HG02678 (cell line): ENCODE measurements at regions not wholly inside any gene's neighbourhood (a gene's known extent, or its start where the extent isn't known, plus 50 kb on each side); places are given as distances from the start of the nearest gene placed in this dataset.
"Not testable (repeated sequence)": the region's sequence is repeated elsewhere in the genome, so short reads cannot be mapped to it uniquely, and the experiment has no call there.

ENCODE experiments used
- ATAC-seq: cut with Tn5 transposase; IDR thresholded peaks from one replicate; pipeline ENCODE4 v1.9.1; 2021; ENCODE audit warnings: mild to moderate bottlenecking, moderate library complexity; ENCODE audit not compliant: unreplicated experiment

DNA sequence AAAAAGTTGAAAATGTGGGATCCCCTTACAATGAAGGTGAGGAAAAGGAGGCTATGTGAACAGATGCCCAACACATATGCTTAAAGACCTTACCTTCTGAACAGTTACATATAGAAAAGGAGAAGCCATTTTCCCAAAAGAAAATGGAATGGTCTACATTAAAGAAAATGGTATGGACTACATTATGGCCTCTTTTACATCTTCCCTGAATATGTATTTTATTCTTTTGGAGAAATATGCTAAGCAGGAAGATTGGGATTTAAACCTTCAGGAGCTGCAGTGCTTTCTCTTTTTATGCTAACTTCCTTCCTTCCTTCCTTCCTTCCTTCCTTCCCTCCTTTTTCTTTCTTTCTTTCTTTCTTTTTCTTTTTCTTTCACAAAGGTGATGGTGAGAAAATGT, 155.4 kb downstream of the SEC23IP start:
- no peak for ATAC-seq

- no peak for ATAC-seq
Measured at GRCh38 chr10:120048391-120048790, 155.9 kb downstream of the SEC23IP start.

- no peak for ATAC-seq
Measured at GRCh38 chr10:120051671-120052070, 159.1 kb downstream of the SEC23IP start.

- no peak for ATAC-seq
Measured at GRCh38 chr10:120052964-120053702, 160.6 kb downstream of the SEC23IP start.

GRCh38 chr10:120059790-120060189, 167.3 kb downstream of the SEC23IP start:
- not testable (repeated sequence) for ATAC-seq

DNA sequence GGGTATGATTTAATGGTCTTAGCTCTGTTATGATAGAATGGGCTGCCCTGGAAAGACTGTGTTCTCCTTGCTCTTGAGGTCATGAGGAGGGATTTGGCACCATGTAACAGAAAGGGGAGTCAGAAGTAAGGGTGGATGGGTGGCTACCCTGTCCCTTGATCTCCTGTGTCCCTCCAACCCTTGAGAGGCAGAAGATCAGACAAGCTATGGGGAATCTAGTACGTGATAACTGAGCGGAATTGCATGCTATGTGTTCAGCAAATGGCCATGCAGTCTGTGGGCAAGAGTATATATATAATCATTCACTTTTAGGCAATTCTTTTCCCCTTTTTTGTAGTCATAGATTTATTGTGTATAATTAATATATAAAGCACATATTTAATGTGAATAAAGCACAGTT, 174.9 kb downstream of the SEC23IP start:
- no peak for ATAC-seq

DNA sequence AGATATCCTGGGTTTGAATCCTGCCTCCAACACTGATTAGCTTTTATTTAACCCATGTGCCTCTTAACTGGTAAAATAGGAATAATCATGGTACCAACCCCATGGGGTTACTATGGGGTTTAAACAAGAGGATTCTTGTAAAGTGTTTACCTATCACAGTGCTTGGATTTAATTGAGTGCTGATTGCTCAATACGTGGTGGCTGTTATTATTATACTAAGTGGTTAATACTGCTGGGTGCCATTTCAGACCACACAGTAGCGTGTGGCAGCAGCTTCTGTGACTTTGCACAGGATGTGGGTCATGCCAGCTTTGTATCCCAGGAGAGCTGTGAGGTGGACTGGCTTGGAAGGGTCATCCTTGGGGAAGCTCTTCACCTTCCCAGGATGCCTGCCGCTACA, 177.2 kb downstream of the SEC23IP start:
- no peak for ATAC-seq

DNA sequence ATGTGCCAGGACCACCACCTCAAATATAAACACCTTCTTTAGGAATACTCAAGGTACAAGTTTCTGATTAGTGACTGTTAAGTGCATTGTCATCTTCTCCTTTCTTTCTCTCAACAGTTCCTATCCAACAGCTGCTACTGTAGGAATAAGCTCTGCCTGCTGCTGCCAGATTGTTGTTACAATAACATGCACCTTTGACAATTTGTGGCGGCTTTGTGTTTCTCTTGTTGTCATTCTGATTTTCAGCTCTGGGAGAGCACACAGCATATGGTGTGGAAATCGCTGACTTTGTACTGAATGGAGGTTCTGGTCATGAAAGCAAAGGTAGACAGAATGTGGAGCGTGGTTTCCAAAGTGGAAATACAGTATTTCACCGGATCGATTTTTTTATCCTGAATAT, 182.8 kb downstream of the SEC23IP start:
- no peak for ATAC-seq

GRCh38 chr10:120076996-120077706, 184.6 kb downstream of the SEC23IP start:
- ATAC-seq, result no peak

DNA sequence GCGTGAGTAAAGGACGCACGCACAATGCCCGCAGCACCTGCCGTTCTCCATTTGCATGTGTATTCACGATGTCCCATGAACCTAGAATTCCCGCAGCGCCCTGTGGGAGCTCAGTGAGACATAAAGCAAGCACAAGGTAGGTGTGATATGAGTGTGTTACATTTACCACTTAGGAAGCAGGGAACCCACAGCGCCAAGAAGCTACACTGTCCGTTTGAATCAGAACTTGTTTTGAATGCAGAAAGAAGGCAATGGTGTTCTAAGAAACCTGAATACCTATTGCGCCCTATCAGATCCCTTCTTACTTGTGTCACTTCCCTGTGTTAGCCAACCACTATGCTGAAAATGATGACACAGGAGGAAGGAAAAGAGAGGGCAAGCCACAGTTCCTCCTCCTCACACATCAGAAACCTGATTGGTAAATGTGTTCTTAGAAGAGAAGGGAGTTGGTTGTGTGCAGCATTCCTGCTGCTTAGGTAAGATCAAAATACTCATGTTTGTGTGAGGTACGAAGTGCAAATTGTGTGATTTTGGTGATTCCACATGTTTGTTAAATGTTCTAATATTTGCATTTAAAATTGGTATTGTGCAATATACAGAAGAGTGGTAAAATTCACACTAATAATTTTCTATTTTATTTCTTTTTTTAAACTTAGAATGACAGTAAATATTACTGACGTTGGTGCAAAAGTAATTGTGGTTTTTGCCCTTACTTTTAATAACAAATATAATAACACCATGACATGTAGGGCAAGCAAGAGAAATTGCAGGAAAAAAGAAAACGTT, 185.4 kb downstream of the SEC23IP start:
- no peak for ATAC-seq

- no peak for ATAC-seq
Measured at GRCh38 chr10:120085096-120085796, 192.7 kb downstream of the SEC23IP start.

GRCh38 chr10:120086066-120086465, 193.5 kb downstream of the SEC23IP start:
- ATAC-seq, result no peak

- no peak for ATAC-seq
Measured at GRCh38 chr10:120087109-120087508, 194.6 kb downstream of the SEC23IP start.

- ATAC-seq, result no peak
Measured at GRCh38 chr10:120095875-120096274, 203.3 kb downstream of the SEC23IP start.

- ATAC-seq, result no peak
Measured at GRCh38 chr10:120097766-120098165, 205.2 kb downstream of the SEC23IP start.

DNA sequence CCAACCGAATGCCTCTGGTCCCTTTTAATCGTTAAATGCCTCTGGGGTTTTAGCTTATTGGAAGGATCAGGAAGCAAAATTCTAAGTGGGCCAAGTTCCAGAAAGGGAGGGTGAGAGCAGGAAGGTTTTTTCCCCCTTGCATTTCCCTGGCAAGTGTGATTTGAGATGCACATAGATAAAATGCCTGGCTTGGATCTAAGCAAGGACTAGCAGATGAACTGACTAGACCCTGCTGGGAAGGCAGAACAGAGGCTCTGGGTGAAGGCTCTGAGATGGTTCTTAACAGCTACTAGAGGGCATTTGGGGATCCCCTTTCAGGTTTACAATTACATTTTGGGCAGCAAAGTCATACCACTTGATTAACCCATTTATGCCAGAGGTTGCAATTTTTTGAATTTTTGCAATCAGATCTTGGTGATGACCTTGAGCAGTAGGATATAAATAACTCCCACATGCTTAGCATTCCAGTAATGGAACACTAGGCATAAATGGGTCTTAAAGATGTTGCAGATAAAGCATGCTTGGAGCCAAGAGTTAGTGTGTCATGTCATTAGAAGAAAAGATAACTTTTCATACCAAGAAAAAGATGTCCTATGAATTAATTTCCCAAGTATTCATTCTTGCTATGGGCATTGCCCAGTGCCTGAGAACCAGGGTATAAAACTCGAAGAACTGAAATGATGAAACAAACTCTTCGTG, 205.9 kb downstream of the SEC23IP start:
- ATAC-seq, result no peak

GRCh38 chr10:120103738-120104560, 211.4 kb downstream of the SEC23IP start:
- no peak for ATAC-seq

DNA sequence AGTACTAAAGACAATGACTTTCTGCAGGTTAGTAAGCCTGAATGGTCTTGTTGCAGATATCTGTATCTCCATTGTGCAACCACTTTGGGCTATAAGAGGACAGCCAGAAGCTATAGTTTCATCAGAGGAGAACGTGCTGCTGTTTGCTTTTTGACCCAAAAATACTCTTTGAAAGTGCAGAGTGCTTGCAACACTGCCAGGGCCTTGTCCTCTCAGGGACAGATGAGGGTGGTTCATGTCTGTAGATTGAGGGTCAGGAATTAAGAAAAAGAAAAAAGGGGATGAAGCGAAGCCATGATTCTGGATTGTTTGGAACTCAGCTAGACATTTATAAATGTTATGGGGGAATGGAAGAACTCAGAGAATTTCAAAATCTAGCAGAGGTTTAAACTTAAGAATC, 212.5 kb downstream of the SEC23IP start:
- ATAC-seq, result no peak

GRCh38 chr10:120105492-120105891, 213.0 kb downstream of the SEC23IP start:
- no peak for ATAC-seq

DNA sequence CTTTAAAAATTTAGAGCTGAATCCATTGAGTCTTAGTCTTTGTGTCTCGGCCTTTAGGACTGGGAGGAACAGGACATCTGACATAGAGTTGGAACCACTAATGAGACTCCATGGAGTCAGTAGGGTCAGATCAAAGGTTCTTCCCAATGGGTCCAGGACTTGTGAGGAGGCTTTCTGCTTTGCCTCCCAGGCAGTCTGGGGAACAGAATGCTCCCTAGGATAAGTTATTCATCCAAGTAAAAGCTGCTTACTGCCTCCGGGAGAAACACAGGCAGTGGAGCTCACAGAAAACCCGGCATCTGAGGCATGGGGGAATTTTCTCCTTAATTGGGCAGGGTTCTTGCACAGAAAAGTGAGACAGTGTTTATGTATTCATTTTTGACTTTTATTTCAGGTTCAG, 216.4 kb downstream of the SEC23IP start:
- no peak for ATAC-seq
